Ascending aorta (tissue), 2 donors: ENCODE measurements at regions not wholly inside any gene's neighbourhood (a gene's known extent, or its start where the extent isn't known, plus 50 kb on each side); places are given as distances from the start of the nearest gene placed in this dataset.

Experiments
- DNase-seq, 2 donors: peaks; one replicate each; pipeline ENCODE4 v3.0.0-alpha.2; 2019; ENCODE audit warnings: low spot score in 2 of 2
- H3K27ac ChIP-seq, 2 donors: fragments of 200-600 bp; sonication (generic); one replicate each; pipeline ENCODE4 v1.5.1; 2016 to 2017; ENCODE audit warnings: mild to moderate bottlenecking in 1 of 2
- H3K27me3 ChIP-seq: fragments of 200-600 bp; sonication (generic); one replicate; pipeline ENCODE4 v1.5.1; 2017
- H3K36me3 ChIP-seq, 2 donors: fragments of 200-600 bp; sonication (generic); one replicate each; pipeline ENCODE4 v1.5.1; 2016
- H3K4me1 ChIP-seq, 2 donors: fragments of 200-600 bp; sonication (generic); one replicate each; pipeline ENCODE4 v1.5.1; 2016 to 2017; ENCODE audit warnings: mild to moderate bottlenecking in 1 of 2
- H3K4me3 ChIP-seq, 2 donors: fragments of 200-600 bp; sonication (generic); one replicate each; pipeline ENCODE4 v1.5.1; 2016 to 2017; ENCODE audit warnings: mild to moderate bottlenecking in 1 of 2
- H3K9me3 ChIP-seq, 2 donors: fragments of 200-600 bp; sonication (generic); one replicate each; pipeline ENCODE4 v1.5.1; 2016
- CTCF ChIP-seq, 3 experiments: fragments of 200-600 bp in 2 of 3; fragments of 450-650 bp in 1 of 3; sonication (generic) in 2 of 3; IDR thresholded peaks; one replicate each; pipeline ENCODE4 v1.5.1; 2016 to 2019; ENCODE audit warnings: antibody characterized with exemption in 3 of 3, mild to moderate bottlenecking in 1 of 3, moderate library complexity in 1 of 3
- intact Hi-C: fragments of 100-400 bp; cut with DNase I; formaldehyde crosslinking; loops from one replicate; pipeline ENCODE4 v1.15.1; 2023

GRCh38 chr13:56888455-56888854 is 252.3 kb upstream of the PRR20A start:
- intact Hi-C loops = no loop called here

GRCh38 chr13:56893843-56894242 is 246.9 kb upstream of the PRR20A start:
- Histone ChIP-seq H3K4me3 (no peak overlapping the region), H3K4me1 (no peaks in the 10 kb centered on the region), H3K27me3 (no peaks in the 10 kb centered on the region), H3K27ac (no peak overlapping the region), H3K36me3 (no peaks in the 10 kb centered on the region), H3K9me3 (no peaks in the 10 kb centered on the region)
- intact Hi-C loops = no loop called here
- no peak for TF ChIP-seq CTCF (IDR thresholded peaks at IDR 0.05)
- no peak for DNase-seq

More at GRCh38 chr13:56888455-56888854, 252.3 kb upstream of the PRR20A start:
- H3K4me1 ChIP-seq = no peaks in the 10 kb centered on the region
- H3K27ac ChIP-seq = no peak overlapping the region
- no peak for TF ChIP-seq CTCF (IDR thresholded peaks at IDR 0.05)
- H3K36me3 ChIP-seq = no peaks in the 10 kb centered on the region
- DNase-seq = no peak
- H3K9me3 ChIP-seq = no peaks in the 10 kb centered on the region
- no peaks in the 10 kb centered on the region for H3K27me3 ChIP-seq
- H3K4me3 ChIP-seq = no peak overlapping the region

- no peak for TF ChIP-seq CTCF (IDR thresholded peaks at IDR 0.05)
- intact Hi-C loops = no loop called here
- Histone ChIP-seq H3K9me3 (no peaks in the 10 kb centered on the region), H3K4me1 (no peaks in the 10 kb centered on the region), H3K27me3 (no peaks in the 10 kb centered on the region), H3K36me3 (no peaks in the 10 kb centered on the region), H3K4me3 (no peak overlapping the region), H3K27ac (no peak overlapping the region)
- no peak for DNase-seq
Measured at GRCh38 chr13:56900549-56901279, 240.0 kb upstream of the PRR20A start.

- TF ChIP-seq CTCF (IDR thresholded peaks at IDR 0.05) = no peak
- no peak overlapping the region for H3K27ac ChIP-seq
- H3K27me3 ChIP-seq = no peaks in the 10 kb centered on the region
- H3K36me3 ChIP-seq = no peaks in the 10 kb centered on the region
- H3K9me3 ChIP-seq = no peaks in the 10 kb centered on the region
- DNase-seq = no peak
- no peaks in the 10 kb centered on the region for H3K4me1 ChIP-seq
- intact Hi-C loops = no loop called here
- no peak overlapping the region for H3K4me3 ChIP-seq
Measured at GRCh38 chr13:56902276-56902675, 238.4 kb upstream of the PRR20A start.

GRCh38 chr13:56903710-56904282 is 236.9 kb upstream of the PRR20A start:
- no peaks in the 10 kb centered on the region for H3K4me1 ChIP-seq
- H3K27ac ChIP-seq = no peak overlapping the region
- no peak for DNase-seq
- no peaks in the 10 kb centered on the region for H3K36me3 ChIP-seq
- no peak overlapping the region for H3K4me3 ChIP-seq
- H3K27me3 ChIP-seq = no peaks in the 10 kb centered on the region
- no peaks in the 10 kb centered on the region for H3K9me3 ChIP-seq
- intact Hi-C loops = no loop called here
- no peak for TF ChIP-seq CTCF (IDR thresholded peaks at IDR 0.05)
